WTC11 (cell line): ENCODE measurements at regions not wholly inside any gene's neighbourhood (a gene's known extent, or its start where the extent isn't known, plus 50 kb on each side); places are given as distances from the start of the nearest gene placed in this dataset.

ENCODE experiments used
- CTCF ChIP-seq: fragments of 200-600 bp; IDR thresholded peaks from 2 replicates; pipeline ENCODE4 v1.8.0; 2022; ENCODE audit warnings: antibody characterized with exemption
- FOXK1 ChIP-seq: sonication (generic); formaldehyde crosslinking; IDR thresholded peaks from 2 replicates; pipeline ENCODE4 v1.8.0; 2022; ENCODE audit warnings: mild to moderate bottlenecking, moderate library complexity, missing genetic modification reagents
- JUN ChIP-seq: sonication (generic); formaldehyde crosslinking; IDR thresholded peaks from 2 replicates; pipeline ENCODE4 v1.8.0; 2023; ENCODE audit warnings: mild to moderate bottlenecking, missing genetic modification reagents
- SP1 ChIP-seq: sonication (generic); formaldehyde crosslinking; conservative IDR thresholded peaks from 2 replicates; pipeline ENCODE4 v1.8.1; 2022; ENCODE audit warnings: missing genetic modification reagents
- ZNF263 ChIP-seq: sonication (generic); formaldehyde crosslinking; IDR thresholded peaks from 2 replicates; pipeline ENCODE4 v1.8.1; 2022; ENCODE audit warnings: low read depth, mild to moderate bottlenecking, moderate library complexity, missing genetic modification reagents

GRCh38 chr11:70567680-70568034, 169.3 kb downstream of the CTTN start:
- TF ChIP-seq CTCF = no peak
- no peak for TF ChIP-seq JUN
- TF ChIP-seq FOXK1 (CRISPR knock-in tag) = no peak
- TF ChIP-seq SP1 (CRISPR knock-in tag) = no peak
- no peak for TF ChIP-seq ZNF263 (CRISPR knock-in tag)
